ENCODE measurements at regions not wholly inside any gene's neighbourhood (a gene's known extent, or its start where the extent isn't known, plus 50 kb on each side); places are given as distances from the start of the nearest gene placed in this dataset.
"Not testable (repeated sequence)": the region's sequence is repeated elsewhere in the genome, so short reads cannot be mapped to it uniquely, and the experiment has no call there.

GRCh38 chr15:39260391-39260790 is 320.5 kb upstream of the THBS1 start:
- intact Hi-C loops (cut with micrococcal nuclease; ENCODE audit: unreplicated experiment): no loop called here
- ATAC-seq: no peak
- Histone ChIP-seq H3K4me1 (ENCODE audit: control insufficient read depth, insufficient read depth, low read length) (no peaks in the 10 kb centered on the region), H3K36me3 (ENCODE audit: control insufficient read depth, insufficient read depth, low read length) (no peaks in the 10 kb centered on the region), H3K4me3 (ENCODE audit: low read depth in 2 of 2, low read length in 2 of 2) (no peak overlapping the region), H3K27ac (ENCODE audit: low read length) (no peak overlapping the region), H3K27me3 (ENCODE audit: control insufficient read depth, insufficient read depth, low read length) (no peaks in the 10 kb centered on the region), H3K9me3 (ENCODE audit: control insufficient read depth, insufficient read depth, low read depth, low read length) (no peaks in the 10 kb centered on the region)
- no peak for DNase-seq (ENCODE audit: low read depth, low spot score)
- TF ChIP-seq POLR2AphosphoS5 (IDR thresholded peaks at IDR 0.05; ENCODE audit: low read depth, low read length): no peak
- TF ChIP-seq, protein P1, sequence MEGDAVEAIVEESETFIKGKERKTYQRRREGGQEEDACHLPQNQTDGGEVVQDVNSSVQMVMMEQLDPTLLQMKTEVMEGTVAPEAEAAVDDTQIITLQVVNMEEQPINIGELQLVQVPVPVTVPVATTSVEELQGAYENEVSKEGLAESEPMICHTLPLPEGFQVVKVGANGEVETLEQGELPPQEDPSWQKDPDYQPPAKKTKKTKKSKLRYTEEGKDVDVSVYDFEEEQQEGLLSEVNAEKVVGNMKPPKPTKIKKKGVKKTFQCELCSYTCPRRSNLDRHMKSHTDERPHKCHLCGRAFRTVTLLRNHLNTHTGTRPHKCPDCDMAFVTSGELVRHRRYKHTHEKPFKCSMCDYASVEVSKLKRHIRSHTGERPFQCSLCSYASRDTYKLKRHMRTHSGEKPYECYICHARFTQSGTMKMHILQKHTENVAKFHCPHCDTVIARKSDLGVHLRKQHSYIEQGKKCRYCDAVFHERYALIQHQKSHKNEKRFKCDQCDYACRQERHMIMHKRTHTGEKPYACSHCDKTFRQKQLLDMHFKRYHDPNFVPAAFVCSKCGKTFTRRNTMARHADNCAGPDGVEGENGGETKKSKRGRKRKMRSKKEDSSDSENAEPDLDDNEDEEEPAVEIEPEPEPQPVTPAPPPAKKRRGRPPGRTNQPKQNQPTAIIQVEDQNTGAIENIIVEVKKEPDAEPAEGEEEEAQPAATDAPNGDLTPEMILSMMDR (IDR thresholded peaks at IDR 0.05): no peak
- TF ChIP-seq REST (IDR thresholded peaks at IDR 0.05; ENCODE audit: insufficient read depth in 1 of 2, low read depth in 2 of 2, low read length in 1 of 2): no peak
- no peak for TF ChIP-seq TCF7L2 (IDR thresholded peaks at IDR 0.05; ENCODE audit: low read depth, low read length)
- no peak for TF ChIP-seq SIN3A (IDR thresholded peaks at IDR 0.05; ENCODE audit: borderline replicate concordance, insufficient read depth, low read depth, low read length)
- in situ Hi-C loops (cut with HindIII; ENCODE audit: low pct_unique_long_range_greater_than_20kb, low sequenced_read_pairs): no loop called here
- CTCF ChIA-PET: no interaction called here
- no TSS peak for BruUV-seq (replicated peaks)
- POLR2A ChIA-PET: no interaction called here

DNA sequence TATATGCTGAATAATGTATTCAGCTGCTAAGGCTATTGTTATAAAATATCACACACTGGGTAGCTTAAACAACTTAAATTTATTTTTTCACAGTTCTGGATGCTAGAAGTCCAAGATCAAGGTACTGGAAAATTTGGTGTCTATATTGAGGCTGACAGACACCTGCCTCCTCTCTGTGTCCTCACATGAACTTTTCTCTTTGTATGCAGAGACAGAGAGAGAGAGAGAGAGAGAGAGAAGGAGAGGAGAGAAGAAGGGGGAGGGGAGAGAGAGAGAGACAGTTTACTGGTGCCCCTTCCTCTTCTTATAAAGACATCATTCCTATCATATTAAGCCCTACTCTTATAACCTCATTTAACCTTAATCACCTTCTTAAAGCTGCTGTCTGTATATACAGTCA is 320.1 kb upstream of the THBS1 start:
- CTCF ChIA-PET: no interaction called here
- no peak overlapping the region for H3K4me3 ChIP-seq (ENCODE audit: low read depth in 2 of 2, low read length in 2 of 2)
- POLR2A ChIA-PET: no interaction called here
- BruUV-seq (replicated peaks): no TSS peak
- intact Hi-C loops (cut with micrococcal nuclease; ENCODE audit: unreplicated experiment): no loop called here
- ATAC-seq: no peak
- H3K27ac ChIP-seq (ENCODE audit: low read length): no peak overlapping the region
- no peaks in the 10 kb centered on the region for H3K36me3 ChIP-seq (ENCODE audit: control insufficient read depth, insufficient read depth, low read length)
- no peaks in the 10 kb centered on the region for H3K27me3 ChIP-seq (ENCODE audit: control insufficient read depth, insufficient read depth, low read length)
- no peaks in the 10 kb centered on the region for H3K9me3 ChIP-seq (ENCODE audit: control insufficient read depth, insufficient read depth, low read depth, low read length)
- DNase-seq (ENCODE audit: low read depth, low spot score): no peak
- in situ Hi-C loops (cut with HindIII; ENCODE audit: low pct_unique_long_range_greater_than_20kb, low sequenced_read_pairs): no loop called here
- no peaks in the 10 kb centered on the region for H3K4me1 ChIP-seq (ENCODE audit: control insufficient read depth, insufficient read depth, low read length)
- TF ChIP-seq REST (IDR thresholded peaks at IDR 0.05; ENCODE audit: insufficient read depth in 1 of 2, low read depth in 2 of 2, low read length in 1 of 2) (no peak), TCF7L2 (IDR thresholded peaks at IDR 0.05; ENCODE audit: low read depth, low read length) (no peak), POLR2AphosphoS5 (IDR thresholded peaks at IDR 0.05; ENCODE audit: low read depth, low read length) (no peak), SIN3A (IDR thresholded peaks at IDR 0.05; ENCODE audit: borderline replicate concordance, insufficient read depth, low read depth, low read length) (no peak)
- TF ChIP-seq, protein P1 (IDR thresholded peaks at IDR 0.05): no peak

GRCh38 chr15:39261397-39262183 is 319.3 kb upstream of the THBS1 start:
- DNase-seq (ENCODE audit: low read depth, low spot score); H3K36me3 ChIP-seq (ENCODE audit: control insufficient read depth, insufficient read depth, low read length); intact Hi-C loops (cut with micrococcal nuclease; ENCODE audit: unreplicated experiment); BruUV-seq (replicated peaks); H3K4me1 ChIP-seq (ENCODE audit: control insufficient read depth, insufficient read depth, low read length); H3K27me3 ChIP-seq (ENCODE audit: control insufficient read depth, insufficient read depth, low read length); CTCF ChIA-PET; H3K27ac ChIP-seq (ENCODE audit: low read length); H3K4me3 ChIP-seq (ENCODE audit: low read depth in 2 of 2, low read length in 2 of 2); POLR2A ChIA-PET; ATAC-seq; in situ Hi-C loops (cut with HindIII; ENCODE audit: low pct_unique_long_range_greater_than_20kb, low sequenced_read_pairs); H3K9me3 ChIP-seq (ENCODE audit: control insufficient read depth, insufficient read depth, low read depth, low read length): not testable (repeated sequence)

All from Panc1 (cell line).